ENCODE measurements at regions not wholly inside any gene's neighbourhood (a gene's known extent, or its start where the extent isn't known, plus 50 kb on each side); places are given as distances from the start of the nearest gene placed in this dataset.
"Not testable (repeated sequence)": the region's sequence is repeated elsewhere in the genome, so short reads cannot be mapped to it uniquely, and the experiment has no call there.

GRCh38 chr14:106551265-106551664 lies 1024.9 kb downstream of the TMEM121 start:
- Mint-ChIP-seq H3K27ac (no peak overlapping the region), H3K27me3 (peaks cover 14% of the 10 kb centered on the region), H3K36me3 (no peaks in the 10 kb centered on the region), H3K4me3 (no peak overlapping the region), H3K9me3 (peaks cover 5% of the 10 kb centered on the region), H3K4me1 (peaks cover 7% of the 10 kb centered on the region)
- no peak for ATAC-seq

- not testable (repeated sequence) for H3K9me3 Mint-ChIP-seq, H3K4me3 Mint-ChIP-seq, ATAC-seq, H3K27ac Mint-ChIP-seq, H3K4me1 Mint-ChIP-seq, H3K27me3 Mint-ChIP-seq, H3K36me3 Mint-ChIP-seq
Observed at GRCh38 chr14:106556211-106556610, 1029.8 kb downstream of the TMEM121 start.

- Mint-ChIP-seq H3K36me3 (no peaks in the 10 kb centered on the region), H3K9me3 (peaks cover 3% of the 10 kb centered on the region), H3K4me3 (peak overlapping the region; percentile 9), H3K4me1 (peaks cover 8% of the 10 kb centered on the region), H3K27me3 (no peaks in the 10 kb centered on the region), H3K27ac (no peak overlapping the region)
- ATAC-seq = no peak
Observed at GRCh38 chr14:106556665-106557289, 1030.4 kb downstream of the TMEM121 start.

GRCh38 chr14:106562451-106562850 lies 1036.1 kb downstream of the TMEM121 start:
- no peak for ATAC-seq
- Mint-ChIP-seq H3K9me3 (no peaks in the 10 kb centered on the region), H3K27me3 (peaks cover 24% of the 10 kb centered on the region), H3K27ac (no peak overlapping the region), H3K4me3 (no peak overlapping the region), H3K36me3 (no peaks in the 10 kb centered on the region), H3K4me1 (peaks cover 6% of the 10 kb centered on the region)

DNA sequence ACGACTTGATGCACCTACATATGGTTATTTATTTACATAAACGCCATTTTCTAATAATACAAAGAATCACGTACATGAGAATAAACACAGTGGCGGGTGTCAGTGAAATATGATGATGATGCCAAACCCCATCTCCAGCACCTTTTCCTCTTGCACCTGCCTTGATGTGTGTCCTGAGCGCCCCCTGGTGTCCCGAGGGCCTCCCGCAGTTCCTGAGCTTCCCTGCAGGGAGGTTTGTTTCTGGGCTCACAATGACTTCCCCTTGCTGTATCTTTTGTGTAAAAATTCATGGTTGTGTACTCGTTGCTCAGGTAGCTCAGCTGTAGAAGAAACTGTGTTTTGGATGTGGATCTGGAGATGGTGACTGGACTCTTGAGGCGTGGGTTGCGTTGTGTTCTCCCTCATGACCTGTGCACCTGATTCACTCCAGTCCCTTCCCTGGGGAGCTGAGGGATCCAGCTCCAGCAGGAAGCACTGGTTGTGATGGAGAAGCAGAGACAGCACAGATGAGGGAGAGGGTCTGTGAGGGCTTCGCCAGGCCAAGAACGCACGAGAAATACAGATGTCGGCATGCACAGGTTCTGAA lies 1037.8 kb downstream of the TMEM121 start:
- Mint-ChIP-seq H3K9me3 (no peaks in the 10 kb centered on the region), H3K4me1 (peaks cover 6% of the 10 kb centered on the region), H3K36me3 (no peaks in the 10 kb centered on the region), H3K27ac (no peak overlapping the region), H3K4me3 (no peak overlapping the region), H3K27me3 (peaks cover 24% of the 10 kb centered on the region)
- ATAC-seq = peak; percentile 71

DNA sequence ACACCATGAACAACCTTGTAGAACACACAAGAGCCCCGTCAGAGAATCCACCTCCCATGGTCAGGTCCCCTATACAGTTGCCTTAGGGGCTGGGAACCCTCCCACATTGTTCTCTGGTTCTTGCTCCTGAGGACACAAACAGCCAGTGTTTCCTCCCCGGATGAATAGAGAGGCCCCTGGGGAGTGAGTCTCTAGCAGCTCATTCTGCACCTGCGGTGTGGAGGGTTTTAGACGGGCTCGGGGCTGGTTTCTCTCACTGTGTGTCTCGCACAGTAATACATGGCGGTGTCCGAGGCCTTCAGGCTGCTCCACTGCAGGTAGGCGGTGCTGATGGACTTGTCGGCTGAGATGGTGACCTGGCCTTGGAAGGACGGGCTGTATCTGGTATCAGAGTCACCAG lies 1052.1 kb downstream of the TMEM121 start:
- H3K4me3 Mint-ChIP-seq = peak overlapping the region; percentile 56

DNA sequence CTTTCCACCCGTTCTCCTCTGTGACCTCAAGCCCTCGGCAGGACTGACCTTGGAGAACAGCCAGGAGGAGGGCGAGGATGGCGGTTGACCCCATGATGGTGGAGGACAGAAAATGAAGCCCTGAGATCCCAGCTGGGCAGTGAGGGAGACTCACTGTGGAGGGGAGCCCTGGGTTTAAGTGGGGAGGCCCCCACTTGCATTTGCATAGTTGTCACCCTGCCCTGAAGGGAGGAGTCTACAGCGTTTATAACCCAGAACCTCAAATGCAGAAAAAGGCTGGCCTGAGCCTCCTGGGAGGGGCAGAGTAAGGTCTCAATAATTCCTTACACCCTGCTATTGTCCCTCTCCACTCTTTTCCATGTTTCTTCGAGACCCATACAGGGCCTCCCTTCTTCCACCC lies 1052.7 kb downstream of the TMEM121 start:
- H3K4me3 Mint-ChIP-seq = peak overlapping the region; percentile 56
- H3K4me1 Mint-ChIP-seq = peaks cover 36% of the 10 kb centered on the region
- peaks cover 8% of the 10 kb centered on the region for H3K27me3 Mint-ChIP-seq
- no peaks in the 10 kb centered on the region for H3K36me3 Mint-ChIP-seq
- H3K9me3 Mint-ChIP-seq = no peaks in the 10 kb centered on the region
- H3K27ac Mint-ChIP-seq = peak overlapping the region; percentile 18
- ATAC-seq = peak; percentile 51

More for the DNA sequence above, 1052.1 kb downstream of the TMEM121 start:
- no peaks in the 10 kb centered on the region for H3K9me3 Mint-ChIP-seq
- H3K27ac Mint-ChIP-seq = peak overlapping the region; percentile 18
- peak; percentile 90 for ATAC-seq
- H3K27me3 Mint-ChIP-seq = peaks cover 14% of the 10 kb centered on the region
- H3K36me3 Mint-ChIP-seq = no peaks in the 10 kb centered on the region
- H3K4me1 Mint-ChIP-seq = peaks cover 35% of the 10 kb centered on the region

- Mint-ChIP-seq H3K27me3 (no peaks in the 10 kb centered on the region), H3K36me3 (no peaks in the 10 kb centered on the region), H3K27ac (no peak overlapping the region), H3K9me3 (no peaks in the 10 kb centered on the region), H3K4me3 (no peak overlapping the region), H3K4me1 (peaks cover 27% of the 10 kb centered on the region)
- ATAC-seq = no peak
Observed at GRCh38 chr14:106585692-106586091, 1059.3 kb downstream of the TMEM121 start.

DNA sequence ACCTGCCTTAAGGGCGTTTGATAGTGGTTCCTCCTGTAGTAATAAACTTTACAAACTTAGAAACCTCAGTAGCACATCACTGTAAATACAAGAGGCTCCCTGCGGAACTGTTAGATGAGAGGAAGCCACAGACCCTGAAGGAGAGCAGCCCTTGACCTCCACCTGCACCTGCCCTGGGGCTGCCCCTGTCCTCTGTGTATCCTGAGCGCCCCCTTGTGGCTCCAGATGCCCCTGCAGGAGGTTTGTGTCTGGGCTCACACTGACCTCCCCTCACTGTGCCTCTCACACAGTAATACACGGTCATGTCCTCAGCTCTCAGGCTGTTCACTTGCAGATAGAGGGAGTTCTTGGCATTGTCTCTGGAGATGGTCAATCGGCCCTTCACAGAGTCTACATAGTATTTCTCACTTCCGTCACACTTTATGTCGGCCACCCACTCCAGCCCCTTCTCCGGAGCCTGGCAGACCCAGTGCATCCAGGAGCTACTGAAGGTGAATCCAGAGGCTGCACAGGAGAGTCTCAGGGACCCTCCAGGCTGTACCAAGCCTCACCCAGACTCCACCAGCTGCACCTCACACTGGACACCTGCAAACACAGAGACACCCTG lies 1059.8 kb downstream of the TMEM121 start:
- no peaks in the 10 kb centered on the region for H3K9me3 Mint-ChIP-seq
- ATAC-seq = peak; percentile 89
- no peak overlapping the region for H3K27ac Mint-ChIP-seq
- no peaks in the 10 kb centered on the region for H3K27me3 Mint-ChIP-seq
- peaks cover 32% of the 10 kb centered on the region for H3K4me1 Mint-ChIP-seq
- no peak overlapping the region for H3K4me3 Mint-ChIP-seq
- H3K36me3 Mint-ChIP-seq = no peaks in the 10 kb centered on the region

- peaks cover 26% of the 10 kb centered on the region for H3K4me1 Mint-ChIP-seq
- not testable (repeated sequence) for H3K36me3 Mint-ChIP-seq, H3K9me3 Mint-ChIP-seq, H3K27me3 Mint-ChIP-seq, ATAC-seq, H3K4me3 Mint-ChIP-seq
- peak overlapping the region; percentile 9 for H3K27ac Mint-ChIP-seq
Observed at GRCh38 chr14:106591539-106591938, 1065.2 kb downstream of the TMEM121 start.

DNA sequence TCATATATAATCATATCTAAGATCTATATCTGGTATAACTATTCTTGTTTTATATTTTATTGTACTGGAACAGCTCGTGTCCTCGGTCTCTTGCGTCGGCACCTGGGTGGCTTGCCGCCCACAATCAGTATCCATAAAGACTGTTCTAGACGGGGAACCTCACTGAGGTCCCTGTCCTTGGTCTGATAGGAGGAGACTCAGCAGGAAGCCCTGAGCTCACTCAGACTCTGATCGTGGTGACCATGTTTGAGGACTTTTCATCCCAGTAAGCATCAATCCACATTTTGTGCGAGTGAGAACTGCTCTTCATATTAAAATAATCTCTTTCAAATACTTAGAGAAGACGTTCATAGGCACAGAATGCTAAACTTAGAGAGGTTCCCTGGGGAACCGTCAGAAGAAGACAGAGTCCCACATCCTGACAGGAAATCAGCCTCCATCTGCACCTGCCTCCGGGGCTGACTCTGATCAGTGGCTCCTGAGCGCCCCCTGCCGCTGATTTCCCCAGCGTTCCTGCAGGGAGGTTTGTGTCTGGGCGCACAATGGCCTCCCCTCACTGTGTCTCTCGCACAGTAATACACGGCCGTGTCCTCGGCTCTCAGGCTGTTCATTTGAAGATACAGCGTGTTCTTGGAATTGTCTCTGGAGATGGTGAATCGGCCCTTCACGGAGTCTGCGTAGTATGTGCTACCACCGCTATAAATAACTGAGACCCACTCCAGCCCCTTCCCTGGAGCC lies 1065.9 kb downstream of the TMEM121 start:
- H3K27ac Mint-ChIP-seq, H3K4me3 Mint-ChIP-seq, H3K27me3 Mint-ChIP-seq, H3K36me3 Mint-ChIP-seq, H3K9me3 Mint-ChIP-seq: not testable (repeated sequence)
- peak; percentile 24 for ATAC-seq
- peaks cover 22% of the 10 kb centered on the region for H3K4me1 Mint-ChIP-seq

DNA sequence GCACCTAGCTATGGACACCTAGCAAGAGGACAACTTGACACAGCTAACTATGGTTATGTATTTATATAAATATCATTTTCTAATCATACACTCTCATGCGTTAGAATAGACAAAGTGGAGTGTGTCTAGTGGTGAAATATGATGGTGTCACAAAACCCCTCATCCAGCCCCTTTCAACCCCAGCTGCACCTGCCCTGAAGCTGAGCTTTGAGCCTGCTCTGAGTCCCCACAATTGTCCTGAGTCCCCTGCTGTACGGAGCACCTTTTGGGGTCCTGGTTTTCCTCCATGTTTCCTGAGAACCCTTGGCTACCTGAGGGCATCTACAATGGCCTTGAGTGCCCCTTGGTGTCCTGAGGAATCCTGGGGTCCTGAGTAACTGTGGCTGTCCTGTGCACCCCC lies 1072.8 kb downstream of the TMEM121 start:
- H3K4me3 Mint-ChIP-seq = no peak overlapping the region
- no peaks in the 10 kb centered on the region for H3K36me3 Mint-ChIP-seq
- no peaks in the 10 kb centered on the region for H3K9me3 Mint-ChIP-seq
- ATAC-seq = no peak
- no peak overlapping the region for H3K27ac Mint-ChIP-seq
- H3K4me1 Mint-ChIP-seq = no peaks in the 10 kb centered on the region
- H3K27me3 Mint-ChIP-seq = peaks cover 64% of the 10 kb centered on the region

DNA sequence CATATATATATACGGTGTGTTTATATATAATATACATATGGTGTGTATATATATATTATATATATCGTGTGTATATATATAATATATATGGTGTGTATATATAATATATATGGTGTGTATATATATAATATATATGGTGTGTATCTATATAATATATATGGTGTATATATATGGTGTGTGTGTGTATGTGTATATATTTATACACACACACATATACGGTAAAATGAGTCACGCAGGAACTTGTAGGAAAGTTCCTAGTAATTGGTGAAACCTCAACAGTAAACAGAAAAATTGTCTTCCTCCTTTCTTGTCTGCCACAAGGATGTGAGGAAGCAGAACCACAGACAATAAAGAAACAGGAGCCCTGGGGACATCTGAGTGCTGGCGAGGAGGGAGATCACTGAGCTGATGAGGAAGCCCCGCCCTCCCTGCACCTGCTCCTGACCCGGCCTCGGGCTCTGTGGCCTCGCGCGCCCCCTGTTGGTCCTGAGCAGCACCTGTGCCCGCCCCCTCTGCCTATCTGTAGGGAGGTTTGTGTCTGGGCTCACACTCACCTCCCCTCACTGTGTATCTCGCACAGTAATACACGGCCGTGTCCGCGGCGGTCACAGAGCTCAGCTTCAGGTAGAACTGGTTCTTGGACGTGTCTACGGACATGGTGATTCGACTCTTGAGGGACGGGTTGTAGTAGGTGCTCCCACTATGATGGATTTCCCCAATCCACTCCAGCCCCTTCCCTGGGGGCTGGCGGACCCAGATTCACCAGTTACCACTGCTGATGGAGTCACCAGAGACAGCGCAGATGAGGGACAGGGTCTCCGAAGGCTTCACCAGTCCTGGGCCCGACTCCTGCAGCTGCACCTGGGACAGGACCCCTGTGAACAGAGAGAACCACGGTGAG lies 1079.4 kb downstream of the TMEM121 start:
- Mint-ChIP-seq H3K9me3 (no peaks in the 10 kb centered on the region), H3K27me3 (peaks cover 56% of the 10 kb centered on the region), H3K27ac (no peak overlapping the region), H3K4me3 (no peak overlapping the region), H3K36me3 (no peaks in the 10 kb centered on the region), H3K4me1 (peaks cover 10% of the 10 kb centered on the region)
- ATAC-seq = peak; percentile 91

- no peak overlapping the region for H3K4me3 Mint-ChIP-seq
- H3K4me1 Mint-ChIP-seq = peaks cover 10% of the 10 kb centered on the region
- ATAC-seq = no peak
- H3K9me3 Mint-ChIP-seq = no peaks in the 10 kb centered on the region
- H3K27me3 Mint-ChIP-seq = peaks cover 54% of the 10 kb centered on the region
- no peak overlapping the region for H3K27ac Mint-ChIP-seq
- no peaks in the 10 kb centered on the region for H3K36me3 Mint-ChIP-seq
Observed at GRCh38 chr14:106606936-106607335, 1080.6 kb downstream of the TMEM121 start.

DNA sequence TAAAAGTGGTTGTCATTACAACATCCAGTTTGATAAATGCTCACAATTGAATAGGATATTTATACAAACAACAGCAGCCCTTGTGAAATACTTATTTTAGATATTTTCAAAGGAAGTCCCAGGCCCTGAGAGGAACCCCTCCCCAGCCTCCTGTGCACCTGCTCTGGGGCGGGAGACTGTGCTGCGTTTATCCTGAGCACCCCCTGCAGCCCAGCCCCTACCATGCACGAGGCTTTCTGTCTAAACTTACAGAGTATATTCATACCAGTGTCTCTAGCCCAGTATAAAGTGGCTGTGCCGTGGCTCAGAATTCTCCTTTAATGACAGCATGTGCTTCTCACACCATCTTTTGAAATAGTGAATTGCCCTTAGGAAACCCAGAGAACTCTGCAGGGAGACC lies 1084.3 kb downstream of the TMEM121 start:
- peaks cover 44% of the 10 kb centered on the region for H3K27me3 Mint-ChIP-seq
- no peaks in the 10 kb centered on the region for H3K9me3 Mint-ChIP-seq
- H3K4me1 Mint-ChIP-seq = peaks cover 8% of the 10 kb centered on the region
- H3K4me3 Mint-ChIP-seq = no peak overlapping the region
- H3K36me3 Mint-ChIP-seq = no peaks in the 10 kb centered on the region
- ATAC-seq = no peak
- H3K27ac Mint-ChIP-seq = no peak overlapping the region

All from stimulated activated memory B cell treated with anti-CD40 and anti-IgM and Interleukin-4, amounts not matched to agents 10 μg/mL and 1 μg/mL and 100 μg/mL, for 72 hours (primary cell).